ENCODE measurements at regions not wholly inside any gene's neighbourhood (a gene's known extent, or its start where the extent isn't known, plus 50 kb on each side); places are given as distances from the start of the nearest gene placed in this dataset.

DNA sequence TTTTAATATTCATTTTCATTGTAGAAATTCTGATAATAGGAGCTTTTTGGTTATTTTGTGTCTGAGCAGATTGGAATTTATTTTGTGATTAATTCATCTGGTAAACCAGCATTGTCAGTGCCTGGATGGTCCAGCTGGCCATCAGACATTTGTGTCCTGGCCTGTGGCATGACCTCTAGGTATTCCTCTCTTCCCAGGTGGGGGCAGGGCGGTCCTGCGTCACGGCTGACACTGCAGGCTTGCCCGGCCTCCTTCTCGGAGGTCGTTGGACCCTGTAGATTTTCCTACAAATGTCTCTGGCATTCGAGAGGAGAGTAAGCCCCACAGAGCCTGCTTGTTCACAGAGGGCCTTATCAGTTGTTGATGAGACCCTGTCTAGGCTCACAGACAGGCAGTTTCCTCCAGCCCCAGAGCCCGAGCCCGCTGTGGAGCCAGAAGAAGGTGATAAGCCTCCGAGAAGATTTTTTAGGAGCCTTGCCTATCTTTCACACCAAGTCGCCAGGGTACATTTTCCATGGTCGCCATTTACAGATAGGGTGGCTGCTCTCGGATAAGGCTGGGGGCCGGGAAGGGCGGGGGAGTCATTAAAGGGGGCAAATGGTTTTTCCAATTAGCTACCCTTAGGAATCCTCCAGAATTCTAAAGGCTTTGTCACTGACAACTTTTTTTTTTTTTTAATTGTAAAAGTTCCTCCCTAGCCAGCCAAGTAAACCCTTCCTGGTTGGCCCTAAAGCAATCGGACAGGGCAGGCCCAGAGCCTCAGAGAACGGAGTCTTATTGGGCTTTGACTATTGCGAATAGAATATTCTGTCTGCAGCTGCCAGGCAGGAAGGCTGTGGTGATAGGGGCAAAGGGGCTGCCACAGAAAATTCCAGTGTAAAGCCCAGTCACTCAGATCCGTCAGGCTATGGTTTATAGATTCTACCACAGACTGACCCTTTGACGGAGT, 78.1 kb upstream of the TBX20 start:
- CTCF ChIA-PET: no interaction called here

DNA sequence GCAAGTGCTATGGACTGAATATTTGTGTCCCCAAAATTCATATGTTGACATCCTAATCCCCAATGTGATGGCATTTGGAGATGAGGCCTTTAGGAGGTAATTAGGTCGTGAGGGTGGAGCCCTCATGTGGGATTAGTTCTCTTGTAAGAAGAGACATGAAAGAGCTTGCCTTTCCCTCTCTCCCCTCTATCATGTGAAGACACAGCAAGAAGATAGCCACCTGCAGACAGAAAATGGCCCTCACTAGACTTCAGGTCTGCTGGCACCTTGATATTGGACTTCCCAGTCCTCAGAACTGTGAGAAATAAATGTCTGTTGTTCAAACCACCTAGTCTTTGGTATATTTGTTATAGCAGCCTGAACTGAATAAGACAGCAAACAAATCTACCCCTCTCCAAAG, 75.1 kb upstream of the TBX20 start:
- Histone ChIP-seq H3K27ac (ENCODE audit: low read depth, low read length) (no peak overlapping the region), H3K9me3 (ENCODE audit: control insufficient read depth, insufficient read depth, low read length) (no peaks in the 10 kb centered on the region), H3K4me3 (ENCODE audit: low read depth, low read length) (no peak overlapping the region), H3K27me3 (ENCODE audit: control insufficient read depth, insufficient read depth, low read length) (no peaks in the 10 kb centered on the region)
- CTCF ChIA-PET: no interaction called here
- DNase-seq (ENCODE audit: low read depth, low spot score): no peak
- TF ChIP-seq, protein P1, sequence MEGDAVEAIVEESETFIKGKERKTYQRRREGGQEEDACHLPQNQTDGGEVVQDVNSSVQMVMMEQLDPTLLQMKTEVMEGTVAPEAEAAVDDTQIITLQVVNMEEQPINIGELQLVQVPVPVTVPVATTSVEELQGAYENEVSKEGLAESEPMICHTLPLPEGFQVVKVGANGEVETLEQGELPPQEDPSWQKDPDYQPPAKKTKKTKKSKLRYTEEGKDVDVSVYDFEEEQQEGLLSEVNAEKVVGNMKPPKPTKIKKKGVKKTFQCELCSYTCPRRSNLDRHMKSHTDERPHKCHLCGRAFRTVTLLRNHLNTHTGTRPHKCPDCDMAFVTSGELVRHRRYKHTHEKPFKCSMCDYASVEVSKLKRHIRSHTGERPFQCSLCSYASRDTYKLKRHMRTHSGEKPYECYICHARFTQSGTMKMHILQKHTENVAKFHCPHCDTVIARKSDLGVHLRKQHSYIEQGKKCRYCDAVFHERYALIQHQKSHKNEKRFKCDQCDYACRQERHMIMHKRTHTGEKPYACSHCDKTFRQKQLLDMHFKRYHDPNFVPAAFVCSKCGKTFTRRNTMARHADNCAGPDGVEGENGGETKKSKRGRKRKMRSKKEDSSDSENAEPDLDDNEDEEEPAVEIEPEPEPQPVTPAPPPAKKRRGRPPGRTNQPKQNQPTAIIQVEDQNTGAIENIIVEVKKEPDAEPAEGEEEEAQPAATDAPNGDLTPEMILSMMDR (IDR thresholded peaks at IDR 0.05; ENCODE audit: low read depth, low read length): no peak
- POLR2A ChIA-PET: no interaction called here

More for the DNA sequence above, 78.1 kb upstream of the TBX20 start:
- no peaks in the 10 kb centered on the region for H3K9me3 ChIP-seq (ENCODE audit: control insufficient read depth, insufficient read depth, low read length)
- no peak overlapping the region for H3K27ac ChIP-seq (ENCODE audit: low read depth, low read length)
- no peaks in the 10 kb centered on the region for H3K27me3 ChIP-seq (ENCODE audit: control insufficient read depth, insufficient read depth, low read length)
- TF ChIP-seq, protein P1 (IDR thresholded peaks at IDR 0.05; ENCODE audit: low read depth, low read length): no peak
- no peak overlapping the region for H3K4me3 ChIP-seq (ENCODE audit: low read depth, low read length)
- no peak for DNase-seq (ENCODE audit: low read depth, low spot score)
- POLR2A ChIA-PET: no interaction called here

DNA sequence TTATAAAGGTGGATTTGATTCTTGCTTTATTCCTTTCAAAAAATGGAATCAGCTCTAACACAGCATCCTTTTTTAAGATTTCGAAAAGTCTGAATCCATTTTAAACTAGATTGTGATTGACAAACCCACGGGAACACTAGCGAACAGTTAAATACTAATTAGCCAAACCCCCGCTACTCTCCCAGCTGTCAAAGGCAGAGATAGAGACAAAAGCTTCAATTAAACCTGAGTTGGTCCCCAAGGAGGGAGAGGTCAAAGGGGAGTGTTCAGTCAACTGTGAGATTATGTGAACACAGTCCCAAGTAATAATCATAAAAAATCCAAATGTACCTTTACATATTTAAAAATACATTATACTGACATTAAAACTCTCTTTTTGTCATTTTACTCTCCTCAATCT, 65.7 kb upstream of the TBX20 start:
- no peaks in the 10 kb centered on the region for H3K27me3 ChIP-seq (ENCODE audit: control insufficient read depth, insufficient read depth, low read length)
- ChIA-PET POLR2A (no interaction called here), CTCF (interaction anchor here (1.3 kb wide), 1 partner anchor 105 kb away, joined by 7 read pairs; no protein-coding TSS in a partner anchor)
- DNase-seq (ENCODE audit: low read depth, low spot score): no peak
- H3K4me3 ChIP-seq (ENCODE audit: low read depth, low read length): no peak overlapping the region
- no peak overlapping the region for H3K27ac ChIP-seq (ENCODE audit: low read depth, low read length)
- TF ChIP-seq, protein P1 (IDR thresholded peaks at IDR 0.05; ENCODE audit: low read depth, low read length): no peak
- no peaks in the 10 kb centered on the region for H3K9me3 ChIP-seq (ENCODE audit: control insufficient read depth, insufficient read depth, low read length)

DNA sequence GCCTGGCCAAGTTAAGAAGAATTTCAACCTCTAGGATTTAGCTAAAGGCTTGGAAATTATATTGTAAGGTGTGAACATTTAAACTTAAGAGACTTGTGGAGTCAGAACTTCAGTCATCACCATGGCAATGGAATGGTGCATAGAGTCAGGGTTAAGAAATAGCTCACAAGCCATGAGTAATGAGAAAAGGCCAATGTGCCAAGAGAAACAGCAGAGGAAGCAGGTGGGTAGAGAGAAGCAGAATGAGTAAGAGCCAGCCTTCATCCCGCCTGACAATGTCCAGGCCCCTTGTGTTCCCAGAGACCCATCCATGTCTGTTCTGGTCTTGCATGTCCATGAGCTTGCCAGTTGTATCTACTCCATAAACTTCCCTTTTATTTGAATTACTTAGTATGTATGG, 62.6 kb upstream of the TBX20 start:
- no peak for DNase-seq (ENCODE audit: low read depth, low spot score)
- CTCF ChIA-PET: no interaction called here
- no peaks in the 10 kb centered on the region for H3K27me3 ChIP-seq (ENCODE audit: control insufficient read depth, insufficient read depth, low read length)
- no peak overlapping the region for H3K27ac ChIP-seq (ENCODE audit: low read depth, low read length)
- POLR2A ChIA-PET: no interaction called here
- TF ChIP-seq, protein P1 (IDR thresholded peaks at IDR 0.05; ENCODE audit: low read depth, low read length): no peak
- H3K4me3 ChIP-seq (ENCODE audit: low read depth, low read length): no peak overlapping the region
- H3K9me3 ChIP-seq (ENCODE audit: control insufficient read depth, insufficient read depth, low read length): no peaks in the 10 kb centered on the region; the same call in 1 of the 2 replicates

DNA sequence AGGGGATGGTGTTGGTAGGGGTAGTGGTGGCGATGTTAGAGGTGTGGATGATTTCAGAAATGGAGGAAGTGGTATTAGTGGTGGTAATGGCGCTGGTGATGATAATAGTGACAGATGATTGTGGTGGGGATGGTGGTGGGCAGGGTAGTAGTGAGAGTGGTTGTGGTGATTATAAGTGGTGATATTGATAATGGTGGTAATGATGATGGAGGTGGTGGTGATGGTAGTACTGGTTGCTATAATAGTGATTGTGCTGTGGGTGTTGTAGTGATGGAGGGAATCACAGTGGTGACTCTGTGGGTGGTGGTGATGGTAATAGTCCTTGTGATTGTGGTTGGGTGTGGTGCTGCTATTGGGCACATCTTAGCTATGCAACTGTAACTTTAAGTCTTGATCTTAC, 61.6 kb upstream of the TBX20 start:
- CTCF ChIA-PET: no interaction called here
- Histone ChIP-seq H3K27ac (ENCODE audit: low read depth, low read length) (no peak overlapping the region), H3K9me3 (ENCODE audit: control insufficient read depth, insufficient read depth, low read length) (no peaks in the 10 kb centered on the region; the same call in 1 of the 2 replicates), H3K27me3 (ENCODE audit: control insufficient read depth, insufficient read depth, low read length) (no peaks in the 10 kb centered on the region), H3K4me3 (ENCODE audit: low read depth, low read length) (no peak overlapping the region)
- TF ChIP-seq, protein P1 (IDR thresholded peaks at IDR 0.05; ENCODE audit: low read depth, low read length): no peak
- DNase-seq (ENCODE audit: low read depth, low spot score): no peak
- POLR2A ChIA-PET: no interaction called here

All from AG04450 (cell line).